NT2/D1 (cell line): ENCODE measurements at regions not wholly inside any gene's neighbourhood (a gene's known extent, or its start where the extent isn't known, plus 50 kb on each side); places are given as distances from the start of the nearest gene placed in this dataset.

Experiments used
- SUZ12 ChIP-seq: IDR thresholded peaks from 2 replicates; pipeline ENCODE4 v1.6.1; 2011; ENCODE audit not compliant: insufficient read length, insufficient read depth; ENCODE audit errors: extremely low read depth
- YY1 ChIP-seq: IDR thresholded peaks from 2 replicates; pipeline ENCODE4 v1.6.1; 2011; ENCODE audit not compliant: insufficient read length, insufficient read depth
- ZNF274 ChIP-seq: IDR thresholded peaks from 2 replicates; pipeline ENCODE4 v1.6.1; 2011; ENCODE audit warnings: mild to moderate bottlenecking, low read depth, low read length

DNA sequence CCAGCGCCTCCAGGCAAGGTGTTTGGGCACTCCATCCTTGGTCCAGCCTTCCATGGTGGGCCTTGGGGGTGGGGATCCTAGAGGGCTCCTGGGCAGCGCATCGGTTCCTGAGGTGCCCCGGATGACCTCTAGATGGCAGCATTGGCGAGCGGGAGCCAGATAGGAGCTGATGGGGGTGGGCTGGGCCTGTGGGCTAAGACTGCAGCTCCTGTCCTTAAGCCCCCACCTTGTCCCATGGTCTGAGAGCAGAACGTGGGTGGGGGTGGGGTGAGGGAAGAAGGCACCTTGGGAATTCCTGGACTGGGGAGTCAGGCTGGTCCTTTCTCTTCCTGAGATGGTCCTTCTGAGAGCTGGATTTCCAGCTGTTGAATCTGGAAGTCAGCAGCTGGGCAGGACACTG is 93.4 kb upstream of the CSF3R start:
- no peak for TF ChIP-seq YY1
- TF ChIP-seq SUZ12, result no peak
- TF ChIP-seq ZNF274, result no peak
